Upper lobe of right lung (tissue), 1 donor: ENCODE measurements at regions not wholly inside any gene's neighbourhood (a gene's known extent, or its start where the extent isn't known, plus 50 kb on each side); places are given as distances from the start of the nearest gene placed in this dataset.

Source experiments
- ATAC-seq: fragments of 200-7000 bp; cut with Tn5 transposase; one replicate; pipeline ENCODE4 v1.9.1; 2020; ENCODE audit warnings: mild to moderate bottlenecking, moderate library complexity
- DNase-seq: peaks from one replicate; pipeline ENCODE4 v3.0.0-alpha.2; 2020
- H3K27ac ChIP-seq: fragments of 200-600 bp; one replicate; pipeline ENCODE4 v1.8.0; 2022
- H3K27me3 ChIP-seq: fragments of 200-600 bp; one replicate; pipeline ENCODE4 v1.8.0; 2022; ENCODE audit warnings: mild to moderate bottlenecking
- H3K36me3 ChIP-seq: fragments of 200-600 bp; one replicate; pipeline ENCODE4 v1.8.0; 2022
- H3K4me1 ChIP-seq: fragments of 200-600 bp; one replicate; pipeline ENCODE4 v1.8.0; 2022
- H3K4me3 ChIP-seq: fragments of 200-600 bp; one replicate; pipeline ENCODE4 v1.8.0; 2022; ENCODE audit warnings: mild to moderate bottlenecking
- H3K9me3 ChIP-seq: fragments of 200-600 bp; one replicate; pipeline ENCODE4 v1.8.0; 2022
- intact Hi-C: fragments of 100-400 bp; cut with DNase I; formaldehyde crosslinking; loops from one replicate; pipeline ENCODE4 v1.11.0; 2022
- TF ChIP-seq, protein P1 (sequence below): fragments of 200-600 bp; IDR thresholded peaks from one replicate; pipeline ENCODE4 v1.8.0; 2022; ENCODE audit warnings: antibody characterized with exemption
- donor health status: DM: no; HTN: yes; CAD: no; lungs with severe emphysema.

DNA sequence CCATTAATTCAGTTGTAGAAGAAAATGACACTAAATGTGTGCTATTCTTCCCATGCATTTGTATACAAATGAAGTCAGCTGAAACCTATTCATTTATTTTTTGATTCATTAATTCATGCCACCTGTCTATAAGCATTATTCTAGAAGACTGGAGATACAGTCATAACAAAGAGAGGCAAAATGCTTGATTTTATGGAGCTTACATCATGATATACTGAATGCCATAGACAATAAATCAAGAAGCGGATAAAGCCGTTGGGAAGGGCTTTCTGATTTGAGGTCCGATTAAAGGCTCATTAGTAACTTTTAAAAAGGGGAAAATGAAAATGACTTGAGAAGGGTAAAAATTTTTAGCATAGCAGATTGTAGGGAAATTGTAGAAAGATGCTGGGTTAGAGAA, 494.9 kb downstream of the RERGL start:
- intact Hi-C loops: no loop called here
- no peaks in the 10 kb centered on the region for H3K27me3 ChIP-seq
- H3K9me3 ChIP-seq: no peaks in the 10 kb centered on the region
- H3K4me1 ChIP-seq: no peaks in the 10 kb centered on the region
- H3K27ac ChIP-seq: no peak overlapping the region
- ATAC-seq: no peak
- H3K4me3 ChIP-seq: no peak overlapping the region
- no peak for DNase-seq
- TF ChIP-seq, protein P1, sequence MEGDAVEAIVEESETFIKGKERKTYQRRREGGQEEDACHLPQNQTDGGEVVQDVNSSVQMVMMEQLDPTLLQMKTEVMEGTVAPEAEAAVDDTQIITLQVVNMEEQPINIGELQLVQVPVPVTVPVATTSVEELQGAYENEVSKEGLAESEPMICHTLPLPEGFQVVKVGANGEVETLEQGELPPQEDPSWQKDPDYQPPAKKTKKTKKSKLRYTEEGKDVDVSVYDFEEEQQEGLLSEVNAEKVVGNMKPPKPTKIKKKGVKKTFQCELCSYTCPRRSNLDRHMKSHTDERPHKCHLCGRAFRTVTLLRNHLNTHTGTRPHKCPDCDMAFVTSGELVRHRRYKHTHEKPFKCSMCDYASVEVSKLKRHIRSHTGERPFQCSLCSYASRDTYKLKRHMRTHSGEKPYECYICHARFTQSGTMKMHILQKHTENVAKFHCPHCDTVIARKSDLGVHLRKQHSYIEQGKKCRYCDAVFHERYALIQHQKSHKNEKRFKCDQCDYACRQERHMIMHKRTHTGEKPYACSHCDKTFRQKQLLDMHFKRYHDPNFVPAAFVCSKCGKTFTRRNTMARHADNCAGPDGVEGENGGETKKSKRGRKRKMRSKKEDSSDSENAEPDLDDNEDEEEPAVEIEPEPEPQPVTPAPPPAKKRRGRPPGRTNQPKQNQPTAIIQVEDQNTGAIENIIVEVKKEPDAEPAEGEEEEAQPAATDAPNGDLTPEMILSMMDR: no peak
- H3K36me3 ChIP-seq: no peaks in the 10 kb centered on the region

DNA sequence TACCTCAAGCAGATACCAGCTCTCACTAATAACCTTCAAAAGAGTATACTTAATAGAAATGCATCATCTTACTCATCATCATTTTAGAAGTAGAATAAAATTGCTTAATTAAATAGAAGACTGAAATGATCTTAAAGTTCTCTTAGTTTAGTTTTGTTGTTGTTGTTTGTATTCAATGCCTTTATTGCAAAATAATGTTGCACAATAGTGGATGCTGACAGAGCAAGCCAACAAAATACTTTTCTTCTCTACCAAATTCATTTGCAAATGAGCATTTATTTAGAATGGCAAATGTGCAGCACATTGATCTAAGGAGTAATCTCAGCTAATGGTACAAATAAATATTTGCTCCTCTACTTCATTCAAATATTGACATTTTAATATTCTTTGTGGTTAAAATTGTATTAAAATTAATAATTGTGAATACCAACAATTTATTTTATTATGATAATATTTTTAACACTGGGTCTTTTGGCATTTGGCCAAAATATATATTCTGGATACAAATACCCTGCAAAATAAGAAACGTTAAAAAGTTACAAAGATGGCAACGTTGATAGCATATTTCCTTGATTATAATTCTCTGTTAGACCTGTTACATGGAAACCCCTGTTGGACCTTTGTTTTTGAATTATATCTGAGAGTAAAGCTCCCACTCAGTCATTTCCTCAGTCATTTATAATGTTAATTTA, 496.1 kb downstream of the RERGL start:
- no peak overlapping the region for H3K27ac ChIP-seq
- intact Hi-C loops: no loop called here
- H3K9me3 ChIP-seq: no peaks in the 10 kb centered on the region
- no peak for DNase-seq
- H3K4me3 ChIP-seq: no peak overlapping the region
- TF ChIP-seq, protein P1: no peak
- no peaks in the 10 kb centered on the region for H3K4me1 ChIP-seq
- ATAC-seq: no peak
- H3K36me3 ChIP-seq: no peaks in the 10 kb centered on the region
- H3K27me3 ChIP-seq: no peaks in the 10 kb centered on the region

DNA sequence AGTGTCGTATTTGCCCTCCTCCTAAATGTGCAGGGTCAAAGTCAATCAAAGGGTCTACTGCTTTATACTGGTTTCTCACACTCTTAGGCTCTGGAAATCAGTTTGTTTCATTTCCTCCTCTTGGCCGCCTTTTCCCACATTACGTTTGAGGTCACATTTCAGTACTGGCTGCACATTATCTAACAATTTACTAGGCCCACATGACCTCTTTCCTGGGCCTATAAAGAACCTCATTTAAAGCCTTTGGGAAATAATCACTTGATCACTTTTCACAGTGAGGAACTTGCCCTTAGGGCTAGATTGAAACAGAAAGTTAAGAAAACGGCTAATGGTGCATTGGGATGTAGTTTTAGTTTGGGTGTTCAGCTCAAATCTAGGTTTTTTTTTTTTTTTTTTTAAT, 497.5 kb downstream of the RERGL start:
- H3K9me3 ChIP-seq: no peaks in the 10 kb centered on the region
- intact Hi-C loops: no loop called here
- TF ChIP-seq, protein P1: no peak
- ATAC-seq (no peak), DNase-seq (no peak)
- no peaks in the 10 kb centered on the region for H3K36me3 ChIP-seq
- H3K4me3 ChIP-seq: no peak overlapping the region
- H3K27ac ChIP-seq: no peak overlapping the region
- H3K27me3 ChIP-seq: no peaks in the 10 kb centered on the region
- no peaks in the 10 kb centered on the region for H3K4me1 ChIP-seq

DNA sequence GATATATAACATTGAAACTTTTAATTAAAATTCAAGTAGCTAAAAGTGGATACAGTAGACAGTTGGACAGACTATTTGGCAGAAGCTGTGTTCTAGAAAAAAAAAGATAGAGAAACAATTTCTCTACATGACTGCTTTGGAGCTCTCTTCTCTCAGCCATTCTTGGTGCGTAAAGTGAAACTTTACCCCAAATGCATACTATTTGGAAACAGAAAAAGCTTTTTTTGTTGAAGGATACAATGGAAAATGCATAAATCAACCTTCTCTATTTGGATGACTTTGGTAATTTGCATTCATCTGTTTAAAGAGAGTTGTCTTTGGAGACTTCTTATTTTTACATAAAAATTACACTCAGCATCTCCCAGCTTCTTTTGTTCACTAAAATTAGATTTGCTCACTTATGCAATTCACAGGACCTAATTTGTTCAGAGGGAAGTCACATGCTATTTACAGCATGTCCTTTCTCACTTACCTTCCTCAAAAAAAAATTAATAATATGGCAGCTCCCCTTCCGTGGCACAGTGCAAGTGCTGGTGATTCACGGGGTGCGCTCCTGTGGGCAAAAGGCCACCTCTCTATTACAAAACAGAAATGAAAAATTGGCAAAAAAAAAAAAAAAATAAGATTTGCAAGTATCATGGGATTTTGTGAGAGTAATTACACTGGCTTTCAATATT, 498.9 kb downstream of the RERGL start:
- DNase-seq: no peak
- intact Hi-C loops: no loop called here
- H3K27ac ChIP-seq: no peak overlapping the region
- TF ChIP-seq, protein P1: no peak
- H3K4me3 ChIP-seq: no peak overlapping the region
- no peak for ATAC-seq
- H3K27me3 ChIP-seq: no peaks in the 10 kb centered on the region
- no peaks in the 10 kb centered on the region for H3K4me1 ChIP-seq
- H3K9me3 ChIP-seq: no peaks in the 10 kb centered on the region
- no peaks in the 10 kb centered on the region for H3K36me3 ChIP-seq

DNA sequence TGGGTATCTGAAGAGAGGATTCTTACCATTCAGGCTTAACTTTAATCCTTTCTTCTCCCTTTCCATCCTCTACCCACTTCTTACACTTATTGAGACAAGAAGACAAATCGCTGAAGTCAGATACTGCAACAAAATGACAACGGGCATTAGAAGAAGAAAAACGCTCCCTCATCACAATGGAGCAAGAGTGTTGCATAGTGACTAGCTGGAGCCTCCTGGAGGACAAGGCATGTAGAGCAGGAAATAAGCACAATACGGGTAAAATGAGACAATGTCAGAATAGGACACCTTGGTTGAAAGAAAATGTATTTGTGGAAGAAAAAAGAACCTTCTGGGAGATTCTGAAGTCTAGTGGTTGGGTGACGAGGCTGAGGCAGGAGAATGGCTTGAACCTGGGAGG, 501.0 kb downstream of the RERGL start:
- peak; percentile 43 for ATAC-seq
- TF ChIP-seq, protein P1: peak; percentile 29
- no peak for DNase-seq

More for the DNA sequence above, 501.0 kb downstream of the RERGL start:
- intact Hi-C loops: no loop called here
- Histone ChIP-seq H3K9me3 (no peaks in the 10 kb centered on the region), H3K4me3 (no peak overlapping the region), H3K27me3 (no peaks in the 10 kb centered on the region), H3K4me1 (no peaks in the 10 kb centered on the region), H3K27ac (no peak overlapping the region), H3K36me3 (no peaks in the 10 kb centered on the region)
